HUES64 (cell line): ENCODE measurements at regions not wholly inside any gene's neighbourhood (a gene's known extent, or its start where the extent isn't known, plus 50 kb on each side); places are given as distances from the start of the nearest gene placed in this dataset.

ENCODE experiments used
- H3K27ac ChIP-seq: 2 replicates; pipeline ENCODE4 v1.7.0; 2013; ENCODE audit warnings: low read depth, low read length, inconsistent platforms
- H3K27me3 ChIP-seq: 2 replicates; pipeline ENCODE4 v1.6.1; 2013; ENCODE audit warnings: mild to moderate bottlenecking, low read length; ENCODE audit not compliant: insufficient read depth
- H3K36me3 ChIP-seq: 2 replicates; pipeline ENCODE4 v1.6.1; 2013; ENCODE audit warnings: mild to moderate bottlenecking, low read length; ENCODE audit not compliant: insufficient read depth
- H3K4me1 ChIP-seq: 2 replicates; pipeline ENCODE4 v1.6.1; 2013; ENCODE audit warnings: mild to moderate bottlenecking, low read length, moderate library complexity; ENCODE audit not compliant: insufficient read depth
- H3K4me3 ChIP-seq: 2 replicates; pipeline ENCODE4 v1.5.1; 2013; ENCODE audit warnings: mild to moderate bottlenecking, low read length, moderate library complexity
- H3K9ac ChIP-seq: 2 replicates; pipeline ENCODE4 v1.6.1; 2013; ENCODE audit warnings: mild to moderate bottlenecking, low read depth, low read length
- H3K9me3 ChIP-seq: 2 replicates; pipeline ENCODE4 v1.6.1; 2013; ENCODE audit warnings: low read depth, low read length; ENCODE audit not compliant: insufficient read depth
- WGBS: fragments of 150-250, 120-280 bp; methylation state at CpG from one replicate; pipeline ENCODE4 v1.1.7; 2013; ENCODE audit warnings: missing lambda C conversion rate; 5-methylcytosine and 5-hydroxymethylcytosine counted together

DNA sequence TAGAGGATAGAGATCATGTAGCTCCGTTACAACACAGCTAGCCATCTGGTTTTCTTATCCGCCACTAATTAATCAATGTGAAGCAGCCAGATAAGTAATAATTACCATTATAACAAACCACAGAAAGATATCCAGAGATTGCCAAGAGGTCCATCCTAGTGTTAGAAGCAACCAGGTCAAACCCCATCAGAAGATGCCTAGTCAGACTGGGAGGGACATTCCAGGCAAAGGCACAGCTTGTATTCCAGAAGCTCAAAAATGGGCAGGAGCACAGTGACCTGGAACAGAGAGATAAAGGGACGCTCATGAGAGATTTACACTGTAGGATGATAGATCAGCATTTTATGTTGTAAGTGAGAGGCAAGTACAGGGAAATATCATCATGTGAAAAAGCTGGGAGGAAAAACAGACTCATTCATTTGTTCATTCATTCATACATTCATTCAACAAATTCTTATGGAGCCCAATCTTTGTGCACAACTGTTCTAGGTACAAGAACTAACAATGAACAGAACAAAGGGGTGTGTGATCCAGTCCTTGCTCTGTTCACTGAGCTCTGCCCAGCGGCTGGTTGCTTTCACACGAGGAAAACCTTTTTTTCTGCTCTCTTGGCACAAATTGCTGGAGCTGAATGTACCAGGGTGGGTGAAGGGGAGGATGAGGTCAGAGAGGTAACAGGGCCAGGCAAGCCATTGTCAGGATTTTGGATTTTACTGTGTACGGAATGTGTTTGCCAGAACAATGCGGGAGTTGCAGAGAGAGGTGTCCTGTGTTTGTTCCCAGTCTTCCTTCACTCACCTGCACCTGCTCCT lies 240.8 kb upstream of the FGGY start:
- Histone ChIP-seq H3K4me3 (no peak overlapping the region), H3K4me1 (peaks cover 17% of the 10 kb centered on the region), H3K36me3 (no peaks in the 10 kb centered on the region), H3K9ac (no peak overlapping the region), H3K27ac (no peak overlapping the region), H3K27me3 (no peaks in the 10 kb centered on the region), H3K9me3 (no peaks in the 10 kb centered on the region)
- WGBS: 94% methylated on average over 7 of the region's 7 CpGs

DNA sequence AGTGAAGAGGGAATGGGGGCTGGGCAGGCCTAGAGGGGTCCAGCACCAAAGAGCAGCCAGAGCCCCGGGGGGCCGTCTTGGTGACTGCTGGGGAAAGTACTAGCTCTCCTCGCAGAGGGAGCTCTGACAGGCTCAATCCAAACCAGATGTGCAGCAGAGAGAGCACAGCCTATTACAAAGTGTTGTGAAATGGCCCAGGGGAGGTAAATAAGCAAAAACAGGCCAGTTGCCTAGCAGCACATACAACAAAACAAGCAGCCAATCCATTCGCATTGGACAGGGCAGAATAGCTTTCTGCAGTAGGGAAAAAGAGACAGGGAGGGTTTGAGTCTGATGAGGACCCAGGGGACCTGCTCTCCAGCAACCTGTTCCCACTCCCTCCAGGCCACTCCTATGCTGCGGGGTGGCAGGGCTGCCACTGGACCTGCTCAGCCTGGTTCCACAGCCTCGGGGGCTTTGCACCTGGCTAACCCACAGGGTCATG lies 239.6 kb upstream of the FGGY start:
- Histone ChIP-seq H3K4me1 (peaks cover 22% of the 10 kb centered on the region), H3K27me3 (no peaks in the 10 kb centered on the region), H3K9ac (0 out of 2 replicates have a peak overlapping the region, but pooled peaks have one; percentile 3), H3K4me3 (no peak overlapping the region), H3K27ac (no peak overlapping the region; the same call in 1 of the 2 replicates), H3K9me3 (no peaks in the 10 kb centered on the region), H3K36me3 (no peaks in the 10 kb centered on the region)
- 52% methylated on average over 6 of the region's 6 CpGs for WGBS

DNA sequence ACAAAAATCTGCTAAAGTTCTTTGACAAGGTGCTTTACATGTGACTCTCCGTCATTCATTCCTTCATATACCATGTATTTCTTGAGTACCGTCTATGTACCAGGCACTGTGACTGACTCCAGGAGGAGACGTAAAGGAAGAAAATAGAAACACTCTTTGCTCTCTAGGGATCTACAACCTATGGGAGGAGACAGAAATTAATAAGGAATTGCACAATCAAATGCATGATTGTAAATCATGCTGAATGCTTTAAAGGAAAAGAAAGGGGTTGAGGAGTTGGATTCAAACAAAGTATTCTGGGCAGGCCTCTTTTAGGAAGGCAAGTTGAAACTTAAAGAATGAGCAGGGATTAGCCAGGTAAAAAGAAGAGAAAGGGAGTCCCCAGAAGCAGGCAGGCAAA lies 239.1 kb upstream of the FGGY start:
- Histone ChIP-seq H3K9ac (0 out of 2 replicates have a peak overlapping the region, but pooled peaks have one; percentile 3), H3K4me3 (no peak overlapping the region), H3K27me3 (no peaks in the 10 kb centered on the region), H3K9me3 (no peaks in the 10 kb centered on the region), H3K4me1 (peaks cover 28% of the 10 kb centered on the region), H3K27ac (no peak overlapping the region; the same call in 1 of the 2 replicates), H3K36me3 (no peaks in the 10 kb centered on the region)
- WGBS: 93% methylated on average over 3 of the region's 3 CpGs

DNA sequence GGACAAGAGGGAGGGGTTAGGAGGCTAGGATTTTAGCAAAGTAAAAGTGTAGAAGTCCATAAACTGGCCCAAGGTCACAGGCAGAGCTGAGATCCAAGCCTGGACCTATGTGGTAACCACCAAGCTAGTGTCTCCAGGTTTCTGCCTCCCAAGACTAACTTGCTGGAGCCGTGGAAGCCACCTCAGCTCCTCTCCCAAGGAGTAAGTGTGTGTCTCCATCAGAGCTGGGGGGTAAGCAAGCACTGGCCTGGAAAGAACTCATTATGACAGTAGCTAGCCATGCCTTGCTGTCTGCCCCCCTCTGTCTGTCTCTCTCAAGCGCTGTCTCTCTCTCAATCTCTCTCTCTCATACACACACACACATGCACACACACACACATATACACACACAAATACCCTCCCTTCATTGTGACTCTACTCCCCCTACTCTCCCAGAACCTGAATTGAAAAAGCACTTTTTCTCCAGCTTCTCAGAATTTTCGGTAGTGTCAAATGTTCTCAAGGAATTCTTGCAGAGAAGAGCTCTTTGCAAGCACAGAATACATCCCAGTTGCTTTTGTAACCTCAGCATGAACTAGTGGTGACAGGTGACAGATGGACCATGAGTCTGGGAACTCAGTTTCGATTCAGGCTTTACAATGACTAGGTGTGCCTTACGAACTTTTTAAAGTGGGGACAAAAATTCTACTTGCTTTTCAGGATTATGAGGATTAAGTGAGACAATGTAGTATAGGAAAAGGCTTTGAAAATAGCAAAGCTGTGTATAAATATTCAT lies 238.0 kb upstream of the FGGY start:
- peaks cover 38% of the 10 kb centered on the region for H3K4me1 ChIP-seq
- H3K27ac ChIP-seq: no peak overlapping the region
- H3K27me3 ChIP-seq: no peaks in the 10 kb centered on the region
- H3K36me3 ChIP-seq: no peaks in the 10 kb centered on the region
- WGBS: 82% methylated on average over 5 of the region's 5 CpGs
- no peak overlapping the region for H3K4me3 ChIP-seq
- no peak overlapping the region for H3K9ac ChIP-seq
- no peaks in the 10 kb centered on the region for H3K9me3 ChIP-seq

- H3K27ac ChIP-seq: no peak overlapping the region
- no peaks in the 10 kb centered on the region for H3K36me3 ChIP-seq
- no peaks in the 10 kb centered on the region for H3K9me3 ChIP-seq
- WGBS: 91% methylated on average over 2 of the region's 2 CpGs
- H3K4me1 ChIP-seq: peaks cover 56% of the 10 kb centered on the region
- H3K9ac ChIP-seq: no peak overlapping the region
- H3K4me3 ChIP-seq: no peak overlapping the region
- H3K27me3 ChIP-seq: no peaks in the 10 kb centered on the region
Measured at GRCh38 chr1:59061876-59062275, 235.0 kb upstream of the FGGY start.

- Histone ChIP-seq H3K4me3 (no peak overlapping the region), H3K27ac (peak overlapping the region; percentile 81; the same call in 1 of the 2 replicates), H3K4me1 (peaks cover 48% of the 10 kb centered on the region), H3K36me3 (no peaks in the 10 kb centered on the region), H3K9me3 (no peaks in the 10 kb centered on the region), H3K27me3 (no peaks in the 10 kb centered on the region), H3K9ac (no peak overlapping the region)
- WGBS: 53% methylated on average over 5 of the region's 5 CpGs
Measured at GRCh38 chr1:59062743-59063142, 234.2 kb upstream of the FGGY start.

GRCh38 chr1:59063501-59063900 lies 233.4 kb upstream of the FGGY start:
- H3K4me3 ChIP-seq: 0 out of 2 replicates have a peak overlapping the region, but pooled peaks have one; percentile 18

DNA sequence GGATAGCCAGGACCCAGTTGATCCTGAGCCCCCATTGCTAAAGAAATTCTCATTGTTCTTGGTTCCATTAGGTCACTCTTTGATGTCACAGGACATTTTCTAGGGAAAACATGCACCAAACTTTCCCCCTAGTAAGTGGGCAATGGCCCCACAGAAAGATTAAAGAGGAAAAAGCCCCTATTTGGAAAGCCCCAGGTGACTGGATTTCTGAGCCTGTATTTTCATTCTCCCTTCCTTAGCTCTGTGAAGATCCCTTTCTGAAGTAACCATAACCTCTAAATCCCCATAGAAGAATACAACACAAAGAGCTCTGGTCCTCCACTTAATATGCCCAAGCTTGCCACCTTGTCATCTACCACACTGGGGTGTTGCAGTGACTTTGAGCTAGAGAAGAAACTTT lies 232.3 kb upstream of the FGGY start:
- Histone ChIP-seq H3K27ac (peak overlapping the region; percentile 81; the same call in 1 of the 2 replicates), H3K9me3 (no peaks in the 10 kb centered on the region), H3K4me3 (no peak overlapping the region)

More at GRCh38 chr1:59063501-59063900, 233.4 kb upstream of the FGGY start:
- Histone ChIP-seq H3K27me3 (no peaks in the 10 kb centered on the region), H3K4me1 (peaks cover 42% of the 10 kb centered on the region), H3K27ac (peak overlapping the region; percentile 81), H3K36me3 (no peaks in the 10 kb centered on the region), H3K9ac (peak overlapping the region; percentile 40; the same call in 1 of the 2 replicates), H3K9me3 (no peaks in the 10 kb centered on the region)
- 10% methylated on average over 3 of the region's 3 CpGs for WGBS

GRCh38 chr1:59066236-59066635 lies 230.7 kb upstream of the FGGY start:
- 91% methylated on average over 2 of the region's 2 CpGs for WGBS
- no peak overlapping the region for H3K27ac ChIP-seq

More for the DNA sequence above, 232.3 kb upstream of the FGGY start:
- Histone ChIP-seq H3K9ac (no peak overlapping the region), H3K27me3 (no peaks in the 10 kb centered on the region), H3K36me3 (no peaks in the 10 kb centered on the region), H3K4me1 (peaks cover 42% of the 10 kb centered on the region)

GRCh38 chr1:59070610-59071009 lies 226.3 kb upstream of the FGGY start:
- no peaks in the 10 kb centered on the region for H3K27me3 ChIP-seq
- no peak overlapping the region for H3K27ac ChIP-seq
- peaks cover 41% of the 10 kb centered on the region for H3K4me1 ChIP-seq
- H3K4me3 ChIP-seq: no peak overlapping the region
- H3K36me3 ChIP-seq: no peaks in the 10 kb centered on the region
- H3K9ac ChIP-seq: no peak overlapping the region
- H3K9me3 ChIP-seq: no peaks in the 10 kb centered on the region

More at GRCh38 chr1:59066236-59066635, 230.7 kb upstream of the FGGY start:
- H3K27me3 ChIP-seq: no peaks in the 10 kb centered on the region
- no peaks in the 10 kb centered on the region for H3K36me3 ChIP-seq
- H3K4me3 ChIP-seq: no peak overlapping the region
- H3K9ac ChIP-seq: no peak overlapping the region
- H3K9me3 ChIP-seq: no peaks in the 10 kb centered on the region
- peaks cover 49% of the 10 kb centered on the region for H3K4me1 ChIP-seq

DNA sequence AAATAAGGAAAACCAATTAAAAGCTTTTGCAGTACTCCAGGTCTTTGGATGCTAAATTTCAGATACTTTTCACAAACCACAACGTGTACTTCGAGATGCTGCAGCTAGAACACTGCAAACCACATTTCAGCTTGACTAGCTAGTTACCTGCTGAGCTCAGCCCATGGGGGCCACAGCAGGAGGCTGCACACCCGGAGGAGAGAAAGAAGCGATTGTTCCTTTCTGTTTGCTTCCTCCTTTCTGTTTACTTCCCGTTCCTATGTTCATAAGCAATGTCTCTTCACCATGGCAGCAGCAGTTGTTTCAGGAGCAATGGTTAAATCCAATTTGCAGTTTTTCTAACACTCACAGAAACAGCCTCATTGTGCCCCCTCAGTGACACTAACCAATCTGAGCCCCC lies 225.6 kb upstream of the FGGY start:
- Histone ChIP-seq H3K27me3 (no peaks in the 10 kb centered on the region), H3K9me3 (no peaks in the 10 kb centered on the region), H3K4me1 (peaks cover 44% of the 10 kb centered on the region), H3K9ac (no peak overlapping the region), H3K27ac (no peak overlapping the region), H3K36me3 (no peaks in the 10 kb centered on the region), H3K4me3 (no peak overlapping the region)
- WGBS: 59% methylated on average over 5 of the region's 5 CpGs
